Adrenal gland (tissue), 5 donors: ENCODE measurements at regions not wholly inside any gene's neighbourhood (a gene's known extent, or its start where the extent isn't known, plus 50 kb on each side); places are given as distances from the start of the nearest gene placed in this dataset.

ENCODE experiments used
- POLR2A ChIP-seq, 2 donors: fragments of 450-650 bp; IDR thresholded peaks; one replicate each; pipeline ENCODE4 v1.6.1; 2017; ENCODE audit warnings: antibody characterized with exemption in 2 of 2, mild to moderate bottlenecking in 2 of 2, moderate library complexity in 1 of 2
- TF ChIP-seq, protein P1 (sequence below), 6 experiments: fragments of 450-650 bp in 4 of 6; fragments of 200-600 bp in 2 of 6; sonication (generic) in 1 of 6; IDR thresholded peaks; 1 replicate in 5 of 6; 2 replicates in 1 of 6; pipeline versions ENCODE4 v1.5.1 to v1.8.0; 2016 to 2021; ENCODE audit warnings: antibody characterized with exemption in 6 of 6, mild to moderate bottlenecking in 2 of 6, moderate library complexity in 1 of 6
- donor health status: DM: no; HTN: no; CAD: no.

DNA sequence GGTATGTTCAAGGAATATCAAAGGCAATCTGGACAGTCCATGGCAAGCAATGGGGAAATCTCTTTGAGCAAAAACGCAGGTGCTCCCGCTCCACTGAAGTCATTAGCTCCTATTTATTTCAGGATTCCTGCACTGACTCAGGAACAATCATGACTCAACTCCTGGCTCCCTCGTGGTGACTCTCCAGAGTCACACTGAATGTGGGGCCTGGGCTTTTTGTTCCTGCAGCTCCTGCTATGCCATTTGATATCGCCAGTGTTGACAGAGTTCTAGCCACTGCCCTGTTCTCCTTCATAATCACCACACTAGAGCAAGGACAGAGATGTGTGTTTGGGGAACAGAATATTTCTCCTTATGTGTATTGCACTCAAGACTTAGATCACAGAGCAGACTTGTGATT is 187.2 kb upstream of the ZNF462 start:
- TF ChIP-seq, protein P1, sequence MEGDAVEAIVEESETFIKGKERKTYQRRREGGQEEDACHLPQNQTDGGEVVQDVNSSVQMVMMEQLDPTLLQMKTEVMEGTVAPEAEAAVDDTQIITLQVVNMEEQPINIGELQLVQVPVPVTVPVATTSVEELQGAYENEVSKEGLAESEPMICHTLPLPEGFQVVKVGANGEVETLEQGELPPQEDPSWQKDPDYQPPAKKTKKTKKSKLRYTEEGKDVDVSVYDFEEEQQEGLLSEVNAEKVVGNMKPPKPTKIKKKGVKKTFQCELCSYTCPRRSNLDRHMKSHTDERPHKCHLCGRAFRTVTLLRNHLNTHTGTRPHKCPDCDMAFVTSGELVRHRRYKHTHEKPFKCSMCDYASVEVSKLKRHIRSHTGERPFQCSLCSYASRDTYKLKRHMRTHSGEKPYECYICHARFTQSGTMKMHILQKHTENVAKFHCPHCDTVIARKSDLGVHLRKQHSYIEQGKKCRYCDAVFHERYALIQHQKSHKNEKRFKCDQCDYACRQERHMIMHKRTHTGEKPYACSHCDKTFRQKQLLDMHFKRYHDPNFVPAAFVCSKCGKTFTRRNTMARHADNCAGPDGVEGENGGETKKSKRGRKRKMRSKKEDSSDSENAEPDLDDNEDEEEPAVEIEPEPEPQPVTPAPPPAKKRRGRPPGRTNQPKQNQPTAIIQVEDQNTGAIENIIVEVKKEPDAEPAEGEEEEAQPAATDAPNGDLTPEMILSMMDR (IDR thresholded peaks at IDR 0.05), result no peak
- no peak for TF ChIP-seq POLR2A (IDR thresholded peaks at IDR 0.05)
